ENCODE measurements at regions not wholly inside any gene's neighbourhood (a gene's known extent, or its start where the extent isn't known, plus 50 kb on each side); places are given as distances from the start of the nearest gene placed in this dataset.

- TF ChIP-seq CTCF (IDR thresholded peaks at IDR 0.05) (no peak), POLR2A (IDR thresholded peaks at IDR 0.05) (no peak)
Observed at GRCh38 chr14:22143363-22143762, 445.7 kb downstream of the DAD1 start.
